ENCODE measurements at regions not wholly inside any gene's neighbourhood (a gene's known extent, or its start where the extent isn't known, plus 50 kb on each side); places are given as distances from the start of the nearest gene placed in this dataset.
"Not testable (repeated sequence)": the region's sequence is repeated elsewhere in the genome, so short reads cannot be mapped to it uniquely, and the experiment has no call there.

DNA sequence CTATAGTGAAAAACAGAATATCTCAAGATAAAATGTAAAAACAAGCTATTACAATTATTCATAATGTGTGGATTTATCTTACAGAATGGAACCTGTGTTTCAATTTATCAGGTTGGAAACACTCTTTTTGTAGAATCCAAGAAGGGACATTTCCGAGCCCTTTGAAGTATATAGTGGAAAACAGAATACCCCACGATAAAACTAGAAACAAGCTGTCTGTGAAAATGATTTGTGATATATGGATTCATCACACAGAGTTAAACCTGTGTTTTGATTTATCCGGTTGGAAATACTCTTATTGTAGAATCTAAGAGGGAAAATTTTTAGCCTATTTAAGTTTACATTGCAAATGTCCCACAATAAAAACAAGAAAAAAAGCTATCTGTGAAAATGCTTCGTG, 388.2 kb downstream of the PRDM9 start:
- no peaks in the 10 kb centered on the region for H4K20me1 ChIP-seq (ENCODE audit: control insufficient read depth, extremely low read depth, insufficient read depth, low read length)
- no peaks in the 10 kb centered on the region for H3K9me3 ChIP-seq (ENCODE audit: control insufficient read depth, low read depth, low read length)
- H2AFZ ChIP-seq (ENCODE audit: control insufficient read depth, low read length): no peak overlapping the region
- H3K79me2 ChIP-seq (ENCODE audit: control insufficient read depth, insufficient read depth, low read length): no peaks in the 10 kb centered on the region
- dilution Hi-C loops (cut with MboI; ENCODE audit: extremely low pct_ligation_motif_present, low sequenced_read_pairs): no loop called here
- TF ChIP-seq CTCF (optimal IDR thresholded peaks at IDR 0.05 in 1 of 3, IDR thresholded peaks at IDR 0.05 in 1 of 3, conservative IDR thresholded peaks at IDR 0.05 in 1 of 3; ENCODE audit: extremely low read depth in 1 of 3, insufficient read depth in 2 of 3, low read length in 3 of 3) (no peak), EZH2 (IDR thresholded peaks at IDR 0.05; ENCODE audit: low read length) (no peak)
- no peak overlapping the region for H3K27ac ChIP-seq (ENCODE audit: control insufficient read depth, insufficient read depth, low read length)
- no peak overlapping the region for H3K4me3 ChIP-seq (ENCODE audit: control insufficient read depth in 2 of 3, extremely low read depth in 1 of 3, insufficient read depth in 2 of 3, low read depth in 1 of 3, low read length in 3 of 3)
- H3K36me3 ChIP-seq (ENCODE audit: control insufficient read depth in 2 of 2, extremely low read depth in 1 of 2, insufficient read depth in 2 of 2, low read length in 2 of 2): no peaks in the 10 kb centered on the region
- H3K4me2 ChIP-seq (ENCODE audit: control insufficient read depth, extremely low read depth, insufficient read depth, low read depth, low read length): no peak overlapping the region
- FAIRE-seq (no peak), DNase-seq (ENCODE audit: low read depth, low spot score) (no peak)
- H3K27me3 ChIP-seq (ENCODE audit: control insufficient read depth, extremely low read depth, insufficient read depth, low read length): no peaks in the 10 kb centered on the region
- no peaks in the 10 kb centered on the region for H3K4me1 ChIP-seq (ENCODE audit: control insufficient read depth, extremely low read depth, insufficient read depth, low read length)
- H3K9me1 ChIP-seq (ENCODE audit: control insufficient read depth, extremely low read depth, insufficient read depth, low read length): no peaks in the 10 kb centered on the region
- H3K9ac ChIP-seq (ENCODE audit: control insufficient read depth, extremely low read depth, insufficient read depth, low read length): no peak overlapping the region

- no peak overlapping the region for H3K4me2 ChIP-seq (ENCODE audit: control insufficient read depth, extremely low read depth, insufficient read depth, low read depth, low read length)
- H3K9me1 ChIP-seq (ENCODE audit: control insufficient read depth, extremely low read depth, insufficient read depth, low read length): no peaks in the 10 kb centered on the region
- H2AFZ ChIP-seq (ENCODE audit: control insufficient read depth, low read length): no peak overlapping the region
- H3K9ac ChIP-seq (ENCODE audit: control insufficient read depth, extremely low read depth, insufficient read depth, low read length): no peak overlapping the region
- no peak for TF ChIP-seq CTCF (optimal IDR thresholded peaks at IDR 0.05 in 1 of 3, IDR thresholded peaks at IDR 0.05 in 1 of 3, conservative IDR thresholded peaks at IDR 0.05 in 1 of 3; ENCODE audit: extremely low read depth in 1 of 3, insufficient read depth in 2 of 3, low read length in 3 of 3)
- TF ChIP-seq EZH2 (IDR thresholded peaks at IDR 0.05; ENCODE audit: low read length): no peak
- no peaks in the 10 kb centered on the region for H3K4me1 ChIP-seq (ENCODE audit: control insufficient read depth, extremely low read depth, insufficient read depth, low read length)
- no peaks in the 10 kb centered on the region for H3K27me3 ChIP-seq (ENCODE audit: control insufficient read depth, extremely low read depth, insufficient read depth, low read length)
- H3K4me3 ChIP-seq (ENCODE audit: control insufficient read depth in 2 of 3, extremely low read depth in 1 of 3, insufficient read depth in 2 of 3, low read depth in 1 of 3, low read length in 3 of 3): no peak overlapping the region
- no peaks in the 10 kb centered on the region for H3K36me3 ChIP-seq (ENCODE audit: control insufficient read depth in 2 of 2, extremely low read depth in 1 of 2, insufficient read depth in 2 of 2, low read length in 2 of 2)
- no peaks in the 10 kb centered on the region for H4K20me1 ChIP-seq (ENCODE audit: control insufficient read depth, extremely low read depth, insufficient read depth, low read length)
- FAIRE-seq: no peak
- DNase-seq (ENCODE audit: low read depth, low spot score): no peak
- dilution Hi-C loops (cut with MboI; ENCODE audit: extremely low pct_ligation_motif_present, low sequenced_read_pairs): no loop called here
- no peaks in the 10 kb centered on the region for H3K9me3 ChIP-seq (ENCODE audit: control insufficient read depth, low read depth, low read length)
- no peaks in the 10 kb centered on the region for H3K79me2 ChIP-seq (ENCODE audit: control insufficient read depth, insufficient read depth, low read length)
- no peak overlapping the region for H3K27ac ChIP-seq (ENCODE audit: control insufficient read depth, insufficient read depth, low read length)
These were observed 423.6 kb downstream of the PRDM9 start for GRCh38 chr5:23930985-23931384.

- H2AFZ ChIP-seq (ENCODE audit: control insufficient read depth, low read length); H3K36me3 ChIP-seq (ENCODE audit: control insufficient read depth in 2 of 2, extremely low read depth in 1 of 2, insufficient read depth in 2 of 2, low read length in 2 of 2); dilution Hi-C loops (cut with MboI; ENCODE audit: extremely low pct_ligation_motif_present, low sequenced_read_pairs); H3K27me3 ChIP-seq (ENCODE audit: control insufficient read depth, extremely low read depth, insufficient read depth, low read length); DNase-seq (ENCODE audit: low read depth, low spot score); H3K9me1 ChIP-seq (ENCODE audit: control insufficient read depth, extremely low read depth, insufficient read depth, low read length); H3K4me2 ChIP-seq (ENCODE audit: control insufficient read depth, extremely low read depth, insufficient read depth, low read depth, low read length); H3K9ac ChIP-seq (ENCODE audit: control insufficient read depth, extremely low read depth, insufficient read depth, low read length); H3K4me1 ChIP-seq (ENCODE audit: control insufficient read depth, extremely low read depth, insufficient read depth, low read length); H3K4me3 ChIP-seq (ENCODE audit: control insufficient read depth in 2 of 3, extremely low read depth in 1 of 3, insufficient read depth in 2 of 3, low read depth in 1 of 3, low read length in 3 of 3); H3K79me2 ChIP-seq (ENCODE audit: control insufficient read depth, insufficient read depth, low read length); H3K9me3 ChIP-seq (ENCODE audit: control insufficient read depth, low read depth, low read length); H3K27ac ChIP-seq (ENCODE audit: control insufficient read depth, insufficient read depth, low read length); H4K20me1 ChIP-seq (ENCODE audit: control insufficient read depth, extremely low read depth, insufficient read depth, low read length); FAIRE-seq: not testable (repeated sequence)
These were observed 444.0 kb downstream of the PRDM9 start for GRCh38 chr5:23951261-23951928.
